ENCODE measurements at regions not wholly inside any gene's neighbourhood (a gene's known extent, or its start where the extent isn't known, plus 50 kb on each side); places are given as distances from the start of the nearest gene placed in this dataset.

GRCh38 chr10:84846658-84847316 is 518.4 kb downstream of the CCSER2 start:
- Histone ChIP-seq H3K4me1 (peaks cover 0 to 7% (median 0%) of the 10 kb centered on the region in 3 donors), H3K27ac (no peak overlapping the region), H3K4me3 (no peak overlapping the region), H3K9me3 (no peaks in the 10 kb centered on the region), H3K27me3 (no peaks in the 10 kb centered on the region), H3K36me3 (no peaks in the 10 kb centered on the region)
- DNase-seq (no peak), FAIRE-seq (no peak), ATAC-seq (no peak)
- intact Hi-C loops (cut with DNase I): no loop called here
- 78 to 82% methylated on average over 4 of the region's 4 CpGs for WGBS, 2 donors
- TF ChIP-seq CTCF (IDR thresholded peaks at IDR 0.05): no peak

GRCh38 chr10:84848967-84849366 is 520.6 kb downstream of the CCSER2 start:
- Histone ChIP-seq H3K9me3 (no peaks in the 10 kb centered on the region), H3K36me3 (no peaks in the 10 kb centered on the region), H3K27ac (no peak overlapping the region), H3K27me3 (no peaks in the 10 kb centered on the region), H3K4me3 (no peak overlapping the region), H3K4me1 (no peaks in the 10 kb centered on the region)
- WGBS, 2 donors: 25 to 28% methylated on average over 2 of the region's 2 CpGs
- TF ChIP-seq CTCF (IDR thresholded peaks at IDR 0.05): no peak
- DNase-seq: no peak
- no peak for FAIRE-seq
- no peak for ATAC-seq
- intact Hi-C loops (cut with DNase I): no loop called here

- no peak for FAIRE-seq
- Histone ChIP-seq H3K4me3 (no peak overlapping the region), H3K4me1 (peaks cover 0 to 3% (median 0%) of the 10 kb centered on the region in 3 donors), H3K27ac (no peak overlapping the region), H3K36me3 (no peaks in the 10 kb centered on the region), H3K27me3 (no peaks in the 10 kb centered on the region), H3K9me3 (no peaks in the 10 kb centered on the region)
- intact Hi-C loops (cut with DNase I): no loop called here
- 87 to 89% methylated on average over 6 of the region's 6 CpGs for WGBS, 2 donors
- TF ChIP-seq CTCF (IDR thresholded peaks at IDR 0.05): no peak
- ATAC-seq: no peak
- no peak for DNase-seq
Observed at GRCh38 chr10:84850826-84851225, 522.4 kb downstream of the CCSER2 start.

- FAIRE-seq (no peak), DNase-seq (no peak), ATAC-seq (no peak)
- Histone ChIP-seq H3K36me3 (no peaks in the 10 kb centered on the region), H3K27ac (no peak overlapping the region), H3K4me1 (peaks cover 0 to 3% (median 0%) of the 10 kb centered on the region in 3 donors), H3K4me3 (no peak overlapping the region), H3K27me3 (no peaks in the 10 kb centered on the region), H3K9me3 (no peaks in the 10 kb centered on the region)
- intact Hi-C loops (cut with DNase I): no loop called here
- TF ChIP-seq CTCF (IDR thresholded peaks at IDR 0.05): no peak
- WGBS, 2 donors: 53 to 55% methylated on average over 3 of the region's 3 CpGs
Observed at GRCh38 chr10:84854439-84854838, 526.0 kb downstream of the CCSER2 start.

GRCh38 chr10:84860855-84861254 is 532.5 kb downstream of the CCSER2 start:
- Histone ChIP-seq H3K4me3 (no peak overlapping the region), H3K9me3 (no peaks in the 10 kb centered on the region), H3K4me1 (no peaks in the 10 kb centered on the region), H3K36me3 (no peaks in the 10 kb centered on the region), H3K27me3 (no peaks in the 10 kb centered on the region), H3K27ac (no peak overlapping the region)
- FAIRE-seq: no peak
- intact Hi-C loops (cut with DNase I): no loop called here
- ATAC-seq: no peak
- no peak for DNase-seq
- TF ChIP-seq CTCF (IDR thresholded peaks at IDR 0.05): no peak
- 48 to 57% methylated on average over 4 of the region's 4 CpGs for WGBS, 2 donors
